Spleen (tissue), 11 donors: ENCODE measurements at regions not wholly inside any gene's neighbourhood (a gene's known extent, or its start where the extent isn't known, plus 50 kb on each side); places are given as distances from the start of the nearest gene placed in this dataset.
A peak's percentile ranks its signal among the peaks of the same experiment; 100 is the strongest.

Source experiments
- DNase-seq: peaks from one replicate; pipeline ENCODE4 v3.0.0-alpha.2; 2020
- H3K27ac ChIP-seq, 8 donors: fragments of 200-600 bp; sonication (generic) in 7 of 8; 1 replicate in 4 of 8; 2 replicates in 4 of 8; pipeline versions ENCODE4 v1.5.0 to v1.8.0; 2016 to 2021; ENCODE audit warnings: inconsistent platforms in 4 of 8, mild to moderate bottlenecking in 4 of 8, moderate library complexity in 1 of 8
- H3K27me3 ChIP-seq, 7 donors: fragments of 200-600 bp; sonication (generic) in 6 of 7; replicated peaks in 1 of 7; 1 replicate in 4 of 7; 2 replicates in 3 of 7; pipeline versions ENCODE4 v1.5.0 to v1.8.0; 2016 to 2021; ENCODE audit warnings: inconsistent platforms in 3 of 7, mild to moderate bottlenecking in 1 of 7
- H3K36me3 ChIP-seq, 6 donors: fragments of 200-600 bp; sonication (generic) in 5 of 6; 1 replicate in 4 of 6; 2 replicates in 2 of 6; pipeline versions ENCODE4 v1.5.0 to v1.8.0; 2016 to 2021; ENCODE audit warnings: inconsistent platforms in 2 of 6
- H3K4me1 ChIP-seq, 6 donors: fragments of 200-600 bp; sonication (generic) in 5 of 6; 1 replicate in 3 of 6; 2 replicates in 3 of 6; pipeline versions ENCODE4 v1.5.0 to v1.8.0; 2016 to 2021; ENCODE audit warnings: inconsistent platforms in 3 of 6
- H3K4me3 ChIP-seq, 8 donors: fragments of 200-600 bp; sonication (generic) in 7 of 8; 1 replicate in 4 of 8; 2 replicates in 4 of 8; pipeline versions ENCODE4 v1.5.0 to v1.8.0; 2016 to 2021; ENCODE audit warnings: inconsistent platforms in 4 of 8, mild to moderate bottlenecking in 4 of 8, moderate library complexity in 2 of 8
- H3K9me3 ChIP-seq, 8 donors: fragments of 200-600 bp; sonication (generic) in 7 of 8; 1 replicate in 4 of 8; 2 replicates in 4 of 8; pipeline versions ENCODE4 v1.5.0 to v1.8.0; 2016 to 2021; ENCODE audit warnings: inconsistent platforms in 4 of 8
- POLR2A ChIP-seq, 3 donors: fragments of 450-650 bp; IDR thresholded peaks; one replicate each; pipeline ENCODE4 v1.5.1; 2017; ENCODE audit warnings: antibody characterized with exemption in 3 of 3, mild to moderate bottlenecking in 1 of 3
- POLR2AphosphoS5 ChIP-seq, 3 donors: sonication (generic); formaldehyde crosslinking; IDR thresholded peaks; one replicate each; pipeline ENCODE4 v1.5.1; 2017; ENCODE audit warnings: antibody characterized with exemption in 3 of 3
- WGBS, 5 donors: extraction: QIAGEN DNeasy Blood & Tissue Kit in 3 of 5; methylation state at CpG; one replicate each; pipeline versions ENCODE4 v1.1.5 to v1.1.7; 2013 to 2018; 5-methylcytosine and 5-hydroxymethylcytosine counted together
- intact Hi-C: fragments of 100-400 bp; cut with DNase I; formaldehyde crosslinking; loops from one replicate; pipeline ENCODE4 v1.15.0; 2023; ENCODE audit warnings: low total_unique reads
- TF ChIP-seq, protein P1 (sequence below), 11 experiments: fragments of 200-600 bp in 7 of 11; fragments of 450-650 bp in 4 of 11; sonication (generic) in 4 of 11; IDR thresholded peaks in 8 of 11; conservative IDR thresholded peaks in 3 of 11; 1 replicate in 7 of 11; 2 replicates in 4 of 11; pipeline versions ENCODE4 v1.4.0 to v1.8.0; 2016 to 2021; ENCODE audit warnings: antibody characterized with exemption in 11 of 11, inconsistent platforms in 4 of 11, mild to moderate bottlenecking in 1 of 11
- donor health status: healthy with polysubstance abuse.
- donor health status: DM: no; HTN: no; CAD: no; lungs with moderate emphysema.
- donor health status: DM: no; HTN: no; CAD: no.
- donor health status: Bipolar disorder and iron deficiency.
- donor health status: healthy.
- donor health status: DM: no; HTN: no; CAD: no.
- donor health status: DM: yes; HTN: yes; CAD: no.

DNA sequence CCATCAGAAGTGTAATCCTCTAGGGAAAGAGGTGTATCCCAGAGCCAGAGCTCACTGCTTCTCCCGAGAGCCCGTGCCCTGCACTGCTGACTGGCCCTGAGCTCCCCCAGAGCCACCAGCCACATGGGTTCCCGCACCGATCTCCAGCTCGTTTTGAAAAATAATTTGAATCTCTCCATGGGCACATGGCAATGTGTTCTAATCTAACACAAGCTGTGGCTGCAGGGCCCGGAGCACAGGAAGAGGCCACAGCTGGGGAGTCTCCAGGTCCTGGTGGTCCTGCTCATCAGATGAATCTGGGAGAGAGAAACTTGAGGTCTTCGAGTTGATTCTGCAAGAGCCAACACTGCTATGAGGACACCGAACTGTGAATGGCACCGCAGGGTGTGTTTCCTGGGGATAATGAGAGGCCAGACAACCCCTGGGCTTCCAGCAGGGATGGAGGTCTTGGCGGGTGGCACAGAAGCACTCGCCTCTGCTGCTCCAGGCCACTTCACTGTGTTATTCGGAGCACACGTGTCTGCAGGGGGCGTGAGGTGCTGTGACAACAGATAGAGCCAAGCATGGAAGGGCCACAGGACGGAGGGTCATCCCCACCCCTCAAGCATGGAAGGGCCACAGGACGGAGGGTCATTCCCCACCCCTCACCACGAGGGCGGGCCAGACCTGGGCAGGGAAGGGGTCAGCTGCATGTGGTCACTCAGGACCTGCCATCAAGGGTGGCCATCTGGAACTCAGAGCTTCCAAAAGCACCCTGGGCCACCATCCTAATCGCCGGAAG, 196.8 kb downstream of the NDUFA10 start:
- Histone ChIP-seq H3K36me3 (no peaks in the 10 kb centered on the region), H3K4me3 (no peak overlapping the region), H3K27ac (no peak overlapping the region), H3K27me3 (peaks cover 0 to 6% (median 0%) of the 10 kb centered on the region in 7 donors), H3K9me3 (no peaks in the 10 kb centered on the region), H3K4me1 (peaks cover 0 to 23% (median 7%) of the 10 kb centered on the region in 6 donors)
- intact Hi-C loops = no loop called here
- 75 to 89% (median 84%) methylated on average over 17 to 20 of the region's 20 CpGs for WGBS, 5 donors
- peak; percentile 43 for DNase-seq
- TF ChIP-seq POLR2A (IDR thresholded peaks at IDR 0.05) = no peak
- TF ChIP-seq, protein P1, sequence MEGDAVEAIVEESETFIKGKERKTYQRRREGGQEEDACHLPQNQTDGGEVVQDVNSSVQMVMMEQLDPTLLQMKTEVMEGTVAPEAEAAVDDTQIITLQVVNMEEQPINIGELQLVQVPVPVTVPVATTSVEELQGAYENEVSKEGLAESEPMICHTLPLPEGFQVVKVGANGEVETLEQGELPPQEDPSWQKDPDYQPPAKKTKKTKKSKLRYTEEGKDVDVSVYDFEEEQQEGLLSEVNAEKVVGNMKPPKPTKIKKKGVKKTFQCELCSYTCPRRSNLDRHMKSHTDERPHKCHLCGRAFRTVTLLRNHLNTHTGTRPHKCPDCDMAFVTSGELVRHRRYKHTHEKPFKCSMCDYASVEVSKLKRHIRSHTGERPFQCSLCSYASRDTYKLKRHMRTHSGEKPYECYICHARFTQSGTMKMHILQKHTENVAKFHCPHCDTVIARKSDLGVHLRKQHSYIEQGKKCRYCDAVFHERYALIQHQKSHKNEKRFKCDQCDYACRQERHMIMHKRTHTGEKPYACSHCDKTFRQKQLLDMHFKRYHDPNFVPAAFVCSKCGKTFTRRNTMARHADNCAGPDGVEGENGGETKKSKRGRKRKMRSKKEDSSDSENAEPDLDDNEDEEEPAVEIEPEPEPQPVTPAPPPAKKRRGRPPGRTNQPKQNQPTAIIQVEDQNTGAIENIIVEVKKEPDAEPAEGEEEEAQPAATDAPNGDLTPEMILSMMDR (IDR thresholded peaks at IDR 0.05 in 8 of 11, conservative IDR thresholded peaks at IDR 0.05 in 3 of 11) = no peak

DNA sequence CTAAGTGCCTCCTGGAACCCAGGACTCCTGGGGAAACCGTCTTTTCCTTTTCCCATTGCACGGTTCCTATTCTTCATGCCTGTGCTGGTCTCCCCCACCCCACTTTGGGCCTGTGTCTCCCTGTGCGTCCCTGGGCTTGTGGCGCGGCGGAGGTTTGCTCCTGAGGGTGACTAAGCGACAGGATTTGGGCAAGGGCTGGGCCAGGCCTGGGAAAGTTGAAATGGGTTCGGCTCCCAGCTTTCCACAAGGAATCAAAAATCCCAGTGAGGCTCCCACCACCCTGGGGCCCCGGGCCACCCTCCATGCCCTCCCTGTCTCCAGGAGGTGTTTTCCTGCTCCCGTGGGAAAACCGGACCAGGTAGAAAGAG, 197.6 kb downstream of the NDUFA10 start:
- no peak for TF ChIP-seq POLR2A (IDR thresholded peaks at IDR 0.05)
- TF ChIP-seq, protein P1 (IDR thresholded peaks at IDR 0.05 in 8 of 11, conservative IDR thresholded peaks at IDR 0.05 in 3 of 11) = no peak
- no peak for TF ChIP-seq POLR2AphosphoS5 (IDR thresholded peaks at IDR 0.05)
- Histone ChIP-seq H3K27ac (no peak overlapping the region), H3K36me3 (no peaks in the 10 kb centered on the region), H3K9me3 (no peaks in the 10 kb centered on the region), H3K27me3 (peaks cover 0 to 6% (median 0%) of the 10 kb centered on the region in 7 donors), H3K4me1 (peaks cover 0 to 23% (median 7%) of the 10 kb centered on the region in 6 donors), H3K4me3 (no peak overlapping the region)
- peak; percentile 25 for DNase-seq
- 84 to 96% (median 92%) methylated on average over 9 to 11 of the region's 11 CpGs for WGBS, 5 donors
- intact Hi-C loops = no loop called here

DNA sequence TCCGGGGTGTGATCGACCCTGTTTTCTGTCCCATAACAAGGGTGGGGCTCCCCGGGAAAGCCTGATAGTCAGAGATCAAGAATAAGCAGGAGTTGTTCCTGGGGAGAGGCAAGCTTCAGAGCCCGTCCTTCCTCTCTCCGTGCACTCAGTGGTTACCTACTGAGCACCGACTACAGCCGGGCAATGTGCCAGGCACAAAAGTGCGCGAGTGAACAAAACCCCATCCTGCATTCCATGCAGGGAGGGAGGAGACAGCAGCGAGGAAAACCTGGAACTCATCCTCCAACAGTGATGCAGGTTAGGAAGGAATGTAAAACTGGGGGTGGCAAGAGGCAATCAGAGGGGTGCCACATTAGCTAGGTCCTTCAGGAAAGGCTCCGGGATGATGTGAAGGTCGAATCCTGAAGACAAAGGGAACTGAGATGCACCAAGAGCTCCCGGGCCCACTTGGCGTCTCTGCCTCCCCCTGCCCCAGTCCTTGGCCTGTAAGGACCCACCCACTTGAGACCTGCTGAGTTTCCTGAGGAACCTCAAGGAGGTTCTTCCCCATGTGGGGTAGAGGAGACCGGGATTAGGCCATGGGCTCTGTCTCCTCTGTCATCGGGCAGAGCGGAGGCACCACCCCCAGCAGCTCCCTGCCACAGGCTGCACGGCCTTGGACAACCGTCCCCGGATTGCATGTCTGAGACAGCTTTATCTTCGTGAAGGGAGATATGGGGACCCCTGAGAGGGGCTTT, 198.2 kb downstream of the NDUFA10 start:
- DNase-seq = peak; percentile 68
- TF ChIP-seq, protein P1 (IDR thresholded peaks at IDR 0.05 in 8 of 11, conservative IDR thresholded peaks at IDR 0.05 in 3 of 11) = no peak
- TF ChIP-seq POLR2AphosphoS5 (IDR thresholded peaks at IDR 0.05) (no peak), POLR2A (IDR thresholded peaks at IDR 0.05) (no peak)
- Histone ChIP-seq H3K27ac (no peak overlapping the region), H3K4me1 (peaks cover 0 to 21% (median 7%) of the 10 kb centered on the region in 6 donors), H3K36me3 (no peaks in the 10 kb centered on the region), H3K27me3 (peaks cover 0 to 6% (median 0%) of the 10 kb centered on the region in 7 donors), H3K9me3 (no peaks in the 10 kb centered on the region), H3K4me3 (no peak overlapping the region)
- intact Hi-C loops = no loop called here
- WGBS, 5 donors = 58 to 78% (median 75%) methylated on average over 16 to 21 of the region's 21 CpGs

DNA sequence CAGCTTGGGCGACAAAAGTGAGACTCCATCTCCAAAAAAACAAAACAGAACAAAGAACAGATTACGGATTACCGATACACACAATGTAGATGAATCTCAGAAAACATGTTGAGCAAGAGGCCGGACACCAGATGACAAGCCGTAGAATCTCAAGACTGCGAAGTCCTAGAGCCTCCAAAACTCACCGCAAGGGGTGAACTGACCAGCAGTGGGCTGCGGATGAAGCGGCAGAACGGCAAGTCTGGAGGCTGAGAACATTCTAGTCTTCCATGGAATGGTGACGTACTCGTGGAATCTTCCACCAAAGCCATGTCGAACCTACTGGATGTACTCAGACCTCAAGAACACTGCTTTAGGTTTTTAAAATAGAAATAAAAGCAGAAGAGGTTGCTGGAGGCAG, 198.8 kb downstream of the NDUFA10 start:
- H3K9me3 ChIP-seq = no peaks in the 10 kb centered on the region
- peaks cover 0 to 9% (median 0%) of the 10 kb centered on the region in 7 donors for H3K27me3 ChIP-seq
- no peak for DNase-seq
- TF ChIP-seq, protein P1 (IDR thresholded peaks at IDR 0.05 in 8 of 11, conservative IDR thresholded peaks at IDR 0.05 in 3 of 11) = no peak
- no peak for TF ChIP-seq POLR2A (IDR thresholded peaks at IDR 0.05)
- TF ChIP-seq POLR2AphosphoS5 (IDR thresholded peaks at IDR 0.05) = no peak
- intact Hi-C loops = no loop called here
- no peaks in the 10 kb centered on the region for H3K36me3 ChIP-seq
- H3K4me1 ChIP-seq = peaks cover 0 to 20% (median 7%) of the 10 kb centered on the region in 6 donors
- H3K4me3 ChIP-seq = no peak overlapping the region
- H3K27ac ChIP-seq = no peak overlapping the region
- 95 to 97% (median 96%) methylated on average over 13 of the region's 13 CpGs for WGBS, 5 donors
